ENCODE measurements at regions not wholly inside any gene's neighbourhood (a gene's known extent, or its start where the extent isn't known, plus 50 kb on each side); places are given as distances from the start of the nearest gene placed in this dataset.
"Not testable (repeated sequence)": the region's sequence is repeated elsewhere in the genome, so short reads cannot be mapped to it uniquely, and the experiment has no call there.

GRCh38 chr7:80018941-80019808 is 115.5 kb upstream of the GNAI1 start:
- DNase-seq: peak; percentile 73

DNA sequence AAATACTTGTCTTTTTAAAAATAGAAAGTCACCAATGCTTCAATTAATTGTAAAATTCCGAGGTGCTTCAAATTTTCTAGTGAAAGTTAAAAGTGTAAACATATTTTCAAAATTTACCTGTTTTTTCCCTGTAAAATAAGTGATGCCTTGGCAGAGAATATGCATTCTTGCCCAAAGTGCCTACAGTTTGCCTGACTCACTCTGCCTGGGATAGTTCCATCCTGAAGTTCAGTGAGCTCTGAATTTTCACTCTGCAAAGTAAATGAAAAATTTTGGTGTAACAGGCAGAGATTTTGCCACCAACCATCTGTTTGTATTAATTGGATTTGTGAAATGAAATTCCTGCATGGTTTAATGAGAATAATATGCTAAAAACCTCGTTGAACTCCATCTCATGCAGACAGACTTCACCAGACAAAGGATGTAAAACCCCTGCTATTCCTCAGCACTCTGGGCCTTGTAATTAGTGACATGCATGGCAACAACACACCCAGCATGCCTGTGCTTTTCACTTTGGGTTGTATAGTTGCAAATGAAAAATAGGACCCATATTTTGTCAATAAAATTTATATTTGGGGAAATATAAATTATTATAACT is 117.4 kb upstream of the GNAI1 start:
- no peak for DNase-seq

GRCh38 chr7:80014511-80014910 is 120.1 kb upstream of the GNAI1 start:
- no peak for DNase-seq

DNA sequence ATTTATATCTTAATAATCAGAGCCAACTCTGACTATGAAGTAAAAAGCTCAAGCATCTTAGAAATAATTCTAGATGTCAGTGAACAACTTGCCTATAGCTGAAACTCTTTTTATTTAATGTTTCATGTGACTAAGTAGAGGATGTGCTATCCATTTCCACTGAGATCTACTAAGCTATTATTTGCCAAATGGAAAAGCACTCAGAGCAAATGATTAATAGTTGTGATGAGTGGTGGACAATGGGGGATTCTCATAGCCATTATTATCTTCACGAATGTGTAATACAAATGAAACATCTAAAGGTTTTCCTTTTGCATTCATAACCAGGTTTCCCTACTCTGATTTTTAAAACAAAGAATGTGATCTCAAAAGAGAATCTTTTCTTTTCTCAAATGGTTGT is 126.6 kb upstream of the GNAI1 start:
- no peak for DNase-seq

DNA sequence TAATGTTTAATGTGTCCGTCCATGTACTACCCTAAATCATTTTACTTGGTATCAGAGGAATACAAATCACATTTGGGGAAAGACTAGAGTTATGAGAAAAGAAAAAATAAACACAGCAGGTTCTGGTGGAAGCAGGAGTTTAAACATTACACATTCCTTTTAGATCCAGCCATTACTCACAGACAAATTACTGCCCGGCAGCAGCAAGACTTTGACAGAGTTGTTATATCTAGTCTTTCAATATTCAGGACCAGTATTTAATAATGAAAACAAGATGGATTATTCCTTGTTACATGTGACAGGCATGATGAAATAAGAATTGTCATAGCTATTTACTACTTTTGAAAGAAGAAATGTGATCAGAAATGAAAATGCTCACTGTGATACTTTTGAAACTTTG is 131.8 kb upstream of the GNAI1 start:
- no peak for DNase-seq

GRCh38 chr7:79998363-79998762 is 136.3 kb upstream of the GNAI1 start:
- no peak for DNase-seq

- DNase-seq: no peak
These were observed 137.3 kb upstream of the GNAI1 start for GRCh38 chr7:79997345-79997744.

- not testable (repeated sequence) for DNase-seq
These were observed 138.9 kb upstream of the GNAI1 start for GRCh38 chr7:79995741-79996140.

- no peak for DNase-seq
These were observed 146.0 kb upstream of the GNAI1 start for GRCh38 chr7:79988653-79989052.

DNA sequence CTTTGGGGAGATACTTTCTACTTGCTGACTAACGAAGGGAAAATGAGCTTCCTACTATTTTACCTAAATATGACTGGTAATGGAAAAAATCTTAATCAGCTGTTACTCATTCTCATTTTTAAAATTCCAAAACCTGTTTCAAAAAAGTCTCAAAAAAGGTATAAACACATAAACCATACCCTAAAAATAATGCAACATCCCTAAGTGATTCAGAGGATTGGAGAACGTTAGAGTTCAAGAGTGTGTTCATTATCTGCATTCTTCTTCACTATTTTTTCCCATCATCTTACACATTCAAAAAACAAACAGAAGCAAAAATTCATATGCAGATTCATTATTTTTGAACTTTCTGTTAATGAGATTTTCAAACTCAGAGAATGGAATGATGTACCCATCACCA is 150.4 kb upstream of the GNAI1 start:
- no peak for DNase-seq

- DNase-seq: no peak
These were observed 152.4 kb upstream of the GNAI1 start for GRCh38 chr7:79982141-79982770.

GRCh38 chr7:79980376-79980775 is 154.3 kb upstream of the GNAI1 start:
- DNase-seq: no peak

DNA sequence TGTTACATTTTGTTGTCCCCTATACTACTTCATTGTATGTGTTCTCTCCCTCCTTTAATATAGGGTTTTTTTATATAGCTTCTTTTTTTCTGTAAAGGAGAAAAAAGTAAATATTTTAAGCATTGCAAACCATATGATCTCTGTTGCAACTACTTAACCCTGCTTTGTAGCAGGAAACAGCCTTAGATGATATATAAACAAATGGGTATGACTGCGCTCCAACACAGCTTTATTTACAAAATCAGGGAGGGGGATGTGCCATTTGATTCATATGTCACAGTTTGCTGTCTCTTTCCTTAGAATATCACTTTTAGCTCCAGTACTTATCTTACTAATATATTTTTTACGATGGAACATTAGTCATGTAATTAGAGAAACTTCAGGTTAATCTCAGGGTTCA is 155.2 kb upstream of the GNAI1 start:
- DNase-seq: no peak

GRCh38 chr7:79977481-79977880 is 157.2 kb upstream of the GNAI1 start:
- no peak for DNase-seq

GRCh38 chr7:79976711-79977020 is 158.0 kb upstream of the GNAI1 start:
- not testable (repeated sequence) for DNase-seq

DNA sequence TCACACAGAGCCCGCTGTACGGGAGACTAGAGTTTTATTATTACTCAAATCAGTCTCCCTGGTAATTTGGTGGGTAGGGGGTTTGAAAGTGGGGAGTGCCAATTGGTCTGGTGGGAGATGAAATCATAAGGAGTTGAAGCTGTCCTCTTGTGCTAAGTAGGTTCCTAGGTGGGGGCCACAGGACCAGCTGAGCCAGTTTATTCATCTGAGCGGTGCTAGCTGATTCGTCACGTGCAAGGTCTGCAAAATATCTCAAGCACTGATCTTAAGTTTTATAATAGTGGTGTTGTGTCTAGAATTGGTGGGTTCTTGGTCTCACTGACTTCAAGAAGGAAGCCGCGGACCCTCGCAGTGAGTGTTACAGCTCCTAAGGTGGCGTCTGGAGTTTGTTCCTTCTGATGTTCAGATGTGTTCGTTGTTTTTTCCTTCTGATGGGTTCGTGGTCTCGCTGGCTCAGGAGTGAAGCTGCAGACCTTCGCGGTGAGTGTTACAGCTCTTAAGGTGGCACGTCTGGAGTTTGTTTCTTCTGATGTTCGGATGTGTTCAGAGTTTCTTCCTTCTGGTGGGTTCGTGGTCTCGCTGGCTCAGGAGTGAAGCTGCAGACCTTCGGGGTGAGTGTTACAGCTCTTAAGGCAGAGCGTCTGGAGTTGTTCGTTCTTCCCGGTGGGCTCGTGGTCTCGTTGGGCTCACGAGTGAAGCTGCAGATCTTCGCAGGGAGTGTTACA is 158.5 kb upstream of the GNAI1 start:
- not testable (repeated sequence) for DNase-seq

DNA sequence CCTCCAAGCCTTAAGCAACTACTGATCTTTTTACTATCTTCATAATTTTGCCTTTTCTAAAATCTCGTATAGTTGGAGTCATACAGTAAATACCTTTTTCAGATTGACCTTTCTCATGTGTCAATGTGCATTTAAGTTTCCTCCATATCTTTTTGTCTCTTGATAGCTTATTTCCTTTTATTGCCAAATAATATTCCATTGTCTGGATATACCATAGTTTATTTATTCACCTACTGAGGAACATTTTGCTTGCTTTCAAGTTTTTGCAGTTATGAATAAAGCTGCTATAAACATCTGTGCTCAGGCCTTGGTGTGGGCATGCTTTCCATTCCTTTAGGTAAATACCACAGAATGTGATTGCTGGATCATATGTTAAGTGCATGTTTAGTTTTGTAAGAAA is 161.2 kb upstream of the GNAI1 start:
- no peak for DNase-seq

DNA sequence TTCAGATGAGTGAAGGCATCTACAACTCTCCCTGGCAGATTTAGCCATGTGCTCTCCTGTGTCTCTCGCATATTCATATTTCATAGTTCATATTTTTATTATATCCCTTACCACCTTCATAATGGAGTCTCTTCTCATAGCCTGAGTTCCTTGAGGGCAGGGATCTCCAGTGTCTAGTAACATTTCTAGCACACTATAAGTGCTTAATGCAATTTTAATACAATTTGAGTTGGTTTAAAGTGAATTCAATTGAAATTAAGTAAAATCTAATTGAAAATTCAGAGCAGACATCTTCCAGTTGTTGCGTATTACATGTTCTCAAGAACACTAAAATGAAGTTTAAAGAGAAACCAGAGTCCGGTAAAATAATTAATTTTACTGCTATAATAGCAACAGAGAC is 163.6 kb upstream of the GNAI1 start:
- no peak for DNase-seq

- no peak for DNase-seq
These were observed 165.7 kb upstream of the GNAI1 start for GRCh38 chr7:79968894-79969293.

DNA sequence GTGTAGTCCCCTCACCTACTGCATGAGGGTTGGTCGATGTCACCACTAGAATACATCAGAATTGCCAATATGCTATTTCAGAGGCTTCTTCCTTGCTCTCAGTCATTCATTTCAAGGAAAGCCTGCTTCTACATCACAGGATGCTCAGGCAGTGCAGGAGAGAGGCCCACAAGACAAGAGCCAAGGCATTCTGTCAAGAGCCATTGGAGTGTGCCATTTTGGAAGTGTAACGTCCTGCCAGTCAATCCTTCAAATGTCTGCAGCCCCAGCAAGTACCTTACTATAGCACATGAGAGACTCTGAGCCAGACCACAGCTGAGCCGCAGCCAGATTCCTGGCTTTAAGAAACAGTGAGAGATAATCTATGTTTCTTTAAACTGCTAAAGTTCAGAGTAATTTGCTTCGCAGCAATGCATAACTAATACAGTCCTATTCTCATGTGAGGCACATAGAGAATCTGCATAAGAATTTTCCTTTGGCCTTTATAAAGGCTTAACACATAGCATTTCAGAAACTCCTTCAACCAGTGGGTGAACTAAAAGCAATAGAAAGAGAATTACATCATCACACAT is 166.5 kb upstream of the GNAI1 start:
- no peak for DNase-seq

DNA sequence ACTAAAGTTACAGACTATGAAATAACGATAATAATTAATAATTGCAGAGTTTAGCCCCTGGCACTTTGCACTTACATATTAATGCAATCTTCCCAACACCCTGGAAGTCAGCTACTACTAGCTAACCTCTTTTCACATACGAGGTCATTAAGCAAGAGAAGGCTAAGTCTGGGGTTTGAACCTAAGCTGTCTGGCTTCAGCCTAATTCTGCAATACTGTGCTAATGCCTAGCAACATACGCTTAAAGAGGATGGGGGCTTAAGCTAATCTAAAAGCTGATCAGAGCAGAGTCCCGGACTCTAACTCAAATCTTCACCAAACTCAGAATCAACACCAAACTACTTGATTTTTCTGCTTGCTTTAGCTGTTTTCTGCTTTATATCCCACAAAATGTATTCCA is 168.7 kb upstream of the GNAI1 start:
- no peak for DNase-seq

DNA sequence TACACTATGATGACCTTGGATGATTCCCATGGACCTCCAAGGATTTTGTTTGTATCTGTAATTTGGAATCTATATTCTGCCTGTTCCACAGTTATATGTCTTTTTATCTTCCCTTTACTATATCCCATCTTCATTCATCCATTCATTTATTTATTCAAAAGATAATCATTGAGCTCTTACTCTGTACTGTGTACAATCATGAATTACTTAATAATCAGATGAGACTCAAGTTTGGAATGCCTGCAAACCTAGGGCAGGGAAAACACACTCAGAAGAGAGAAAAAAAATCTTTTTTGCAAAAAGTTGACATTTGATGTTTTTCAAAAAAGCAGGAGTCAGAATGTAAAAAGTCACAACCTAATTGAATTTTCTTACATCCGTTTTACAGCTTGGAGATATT is 170.2 kb upstream of the GNAI1 start:
- DNase-seq: no peak

DNA sequence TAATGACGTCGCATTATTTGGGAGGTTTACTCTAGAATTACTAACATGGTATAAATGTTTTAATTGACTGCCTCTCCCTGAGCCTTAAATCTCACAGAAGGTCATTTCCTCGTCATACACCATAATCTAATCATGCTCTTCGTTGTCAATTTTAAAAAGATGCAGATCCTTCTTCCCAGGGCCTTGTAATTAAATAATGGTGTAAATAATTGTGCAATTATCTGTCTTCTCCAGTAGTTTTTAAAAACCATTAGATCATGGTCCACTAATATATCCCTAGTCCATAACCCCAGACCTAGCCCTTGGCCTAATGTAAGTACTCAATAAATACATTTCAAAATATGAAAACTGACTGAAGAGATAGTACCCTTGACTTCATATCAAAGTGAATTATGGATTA is 181.5 kb upstream of the GNAI1 start:
- DNase-seq: no peak
